ENCODE measurements at regions not wholly inside any gene's neighbourhood (a gene's known extent, or its start where the extent isn't known, plus 50 kb on each side); places are given as distances from the start of the nearest gene placed in this dataset.

GRCh38 chr6:23417133-23417532 is 708.9 kb upstream of the NRSN1 start:
- no peaks in the 10 kb centered on the region for H3K36me3 ChIP-seq (ENCODE audit: control insufficient read depth, insufficient read depth, low read length)
- no peak overlapping the region for H3K4me3 ChIP-seq (ENCODE audit: low read depth, low read length)
- TF ChIP-seq, protein P1, sequence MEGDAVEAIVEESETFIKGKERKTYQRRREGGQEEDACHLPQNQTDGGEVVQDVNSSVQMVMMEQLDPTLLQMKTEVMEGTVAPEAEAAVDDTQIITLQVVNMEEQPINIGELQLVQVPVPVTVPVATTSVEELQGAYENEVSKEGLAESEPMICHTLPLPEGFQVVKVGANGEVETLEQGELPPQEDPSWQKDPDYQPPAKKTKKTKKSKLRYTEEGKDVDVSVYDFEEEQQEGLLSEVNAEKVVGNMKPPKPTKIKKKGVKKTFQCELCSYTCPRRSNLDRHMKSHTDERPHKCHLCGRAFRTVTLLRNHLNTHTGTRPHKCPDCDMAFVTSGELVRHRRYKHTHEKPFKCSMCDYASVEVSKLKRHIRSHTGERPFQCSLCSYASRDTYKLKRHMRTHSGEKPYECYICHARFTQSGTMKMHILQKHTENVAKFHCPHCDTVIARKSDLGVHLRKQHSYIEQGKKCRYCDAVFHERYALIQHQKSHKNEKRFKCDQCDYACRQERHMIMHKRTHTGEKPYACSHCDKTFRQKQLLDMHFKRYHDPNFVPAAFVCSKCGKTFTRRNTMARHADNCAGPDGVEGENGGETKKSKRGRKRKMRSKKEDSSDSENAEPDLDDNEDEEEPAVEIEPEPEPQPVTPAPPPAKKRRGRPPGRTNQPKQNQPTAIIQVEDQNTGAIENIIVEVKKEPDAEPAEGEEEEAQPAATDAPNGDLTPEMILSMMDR (IDR thresholded peaks at IDR 0.05; ENCODE audit: insufficient read depth, low read length, poor library complexity, severe bottlenecking), result no peak
- no peak for DNase-seq (ENCODE audit: low read depth)
- no peaks in the 10 kb centered on the region for H3K27me3 ChIP-seq (ENCODE audit: control insufficient read depth, insufficient read depth, low read length)

GRCh38 chr6:23418095-23418494 is 707.9 kb upstream of the NRSN1 start:
- TF ChIP-seq, protein P1 (IDR thresholded peaks at IDR 0.05; ENCODE audit: insufficient read depth, low read length, poor library complexity, severe bottlenecking), result no peak
- no peak for DNase-seq (ENCODE audit: low read depth)

GRCh38 chr6:23419046-23419445 is 707.0 kb upstream of the NRSN1 start:
- no peak for DNase-seq (ENCODE audit: low read depth)
- H3K4me3 ChIP-seq (ENCODE audit: low read depth, low read length), result no peak overlapping the region
- TF ChIP-seq, protein P1 (IDR thresholded peaks at IDR 0.05; ENCODE audit: insufficient read depth, low read length, poor library complexity, severe bottlenecking), result no peak
- no peaks in the 10 kb centered on the region for H3K36me3 ChIP-seq (ENCODE audit: control insufficient read depth, insufficient read depth, low read length)
- no peaks in the 10 kb centered on the region for H3K27me3 ChIP-seq (ENCODE audit: control insufficient read depth, insufficient read depth, low read length)

More at GRCh38 chr6:23418095-23418494, 707.9 kb upstream of the NRSN1 start:
- no peaks in the 10 kb centered on the region for H3K27me3 ChIP-seq (ENCODE audit: control insufficient read depth, insufficient read depth, low read length)
- H3K4me3 ChIP-seq (ENCODE audit: low read depth, low read length), result no peak overlapping the region
- H3K36me3 ChIP-seq (ENCODE audit: control insufficient read depth, insufficient read depth, low read length), result no peaks in the 10 kb centered on the region

DNA sequence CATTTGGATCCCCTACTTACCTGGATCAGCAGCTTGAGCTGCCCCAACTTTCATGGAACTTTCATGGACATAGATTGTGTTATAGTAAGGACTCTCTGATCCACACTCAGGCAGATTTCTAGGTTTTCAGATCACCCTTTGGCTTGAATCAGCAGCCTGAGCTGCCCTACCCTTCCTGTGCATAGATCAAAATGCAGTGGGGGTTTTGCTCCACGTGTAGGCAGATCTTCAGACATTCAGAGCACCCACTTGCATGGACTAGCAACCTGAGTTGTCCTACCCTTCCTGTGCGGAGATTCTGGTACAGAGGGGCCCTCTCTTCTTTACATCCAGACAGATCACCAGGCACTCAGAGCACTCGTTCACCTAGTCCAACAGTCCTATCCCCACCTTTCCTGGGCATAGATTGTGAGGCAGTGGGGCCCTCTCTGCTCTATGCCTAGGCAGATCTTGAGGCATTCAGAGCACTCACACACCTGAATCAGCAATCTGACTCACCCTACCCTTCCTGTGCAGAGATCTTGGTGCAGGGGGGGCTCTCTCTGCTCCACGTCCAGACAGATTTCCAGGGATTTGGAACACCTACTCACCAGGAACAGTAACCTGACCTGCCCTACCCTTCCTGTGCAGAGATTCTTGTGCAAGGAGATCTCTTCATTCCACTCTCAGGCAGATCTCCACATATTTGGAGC is 705.2 kb upstream of the NRSN1 start:
- Histone ChIP-seq H3K36me3 (ENCODE audit: control insufficient read depth, insufficient read depth, low read length) (no peaks in the 10 kb centered on the region), H3K27me3 (ENCODE audit: control insufficient read depth, insufficient read depth, low read length) (no peaks in the 10 kb centered on the region), H3K4me3 (ENCODE audit: low read depth, low read length) (no peak overlapping the region)
- TF ChIP-seq, protein P1 (IDR thresholded peaks at IDR 0.05; ENCODE audit: insufficient read depth, low read length, poor library complexity, severe bottlenecking), result no peak
- DNase-seq (ENCODE audit: low read depth), result no peak

- Histone ChIP-seq H3K27me3 (ENCODE audit: control insufficient read depth, insufficient read depth, low read length) (no peaks in the 10 kb centered on the region), H3K4me3 (ENCODE audit: low read depth, low read length) (no peak overlapping the region), H3K36me3 (ENCODE audit: control insufficient read depth, insufficient read depth, low read length) (no peaks in the 10 kb centered on the region)
- TF ChIP-seq, protein P1 (IDR thresholded peaks at IDR 0.05; ENCODE audit: insufficient read depth, low read length, poor library complexity, severe bottlenecking), result no peak
- no peak for DNase-seq (ENCODE audit: low read depth)
Measured at GRCh38 chr6:23424584-23424983, 701.4 kb upstream of the NRSN1 start.

- H3K36me3 ChIP-seq (ENCODE audit: control insufficient read depth, insufficient read depth, low read length), result no peaks in the 10 kb centered on the region
- TF ChIP-seq, protein P1 (IDR thresholded peaks at IDR 0.05; ENCODE audit: insufficient read depth, low read length, poor library complexity, severe bottlenecking), result no peak
- DNase-seq (ENCODE audit: low read depth), result no peak
- no peak overlapping the region for H3K4me3 ChIP-seq (ENCODE audit: low read depth, low read length)
- H3K27me3 ChIP-seq (ENCODE audit: control insufficient read depth, insufficient read depth, low read length), result no peaks in the 10 kb centered on the region
Measured at GRCh38 chr6:23435126-23435525, 690.9 kb upstream of the NRSN1 start.

Data from kidney epithelial cell (primary cell).